GM06990 (cell line): ENCODE measurements at regions not wholly inside any gene's neighbourhood (a gene's known extent, or its start where the extent isn't known, plus 50 kb on each side); places are given as distances from the start of the nearest gene placed in this dataset.

Source experiments
- DNase-seq: peaks from one replicate; pipeline ENCODE4 v3.0.0-alpha.2; 2011; ENCODE audit not compliant: insufficient read length; ENCODE audit errors: extremely low read depth
- H3K27me3 ChIP-seq: replicated peaks from 2 replicates; pipeline ENCODE4 v1.6.0; 2011; ENCODE audit warnings: low read length; ENCODE audit not compliant: control insufficient read depth, insufficient read depth
- H3K36me3 ChIP-seq: 2 replicates; pipeline ENCODE4 v1.5.1; 2011; ENCODE audit warnings: low read length; ENCODE audit not compliant: control insufficient read depth, insufficient read depth
- H3K4me3 ChIP-seq: replicated peaks from 2 replicates; pipeline ENCODE4 v1.5.1; 2011; ENCODE audit warnings: low read depth, mild to moderate bottlenecking, control low read depth, low read length
- TF ChIP-seq, protein P1 (sequence below): IDR thresholded peaks from 2 replicates; pipeline ENCODE4 v1.5.1; 2011; ENCODE audit warnings: low read length, control low read depth, mild to moderate bottlenecking, inconsistent platforms; ENCODE audit not compliant: insufficient read depth, poor library complexity, severe bottlenecking

DNA sequence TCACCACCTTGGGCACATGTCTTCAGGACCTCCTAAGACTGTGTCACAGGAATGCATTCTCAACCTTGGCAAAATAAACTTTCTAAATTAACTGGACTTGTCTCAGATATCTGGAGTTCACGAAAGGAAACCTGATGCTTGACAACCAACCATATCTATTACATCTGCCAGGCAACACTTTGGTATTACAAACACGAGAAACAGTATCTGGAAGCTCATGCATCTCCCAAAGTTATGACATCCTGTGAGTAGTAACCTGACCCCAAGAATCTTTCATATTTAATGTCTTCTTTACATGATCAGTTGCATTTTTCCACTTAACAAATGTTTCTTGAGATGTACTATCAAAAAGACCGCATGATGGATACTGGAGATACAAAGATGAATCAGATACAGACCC is 465.3 kb upstream of the AGTR1 start:
- Histone ChIP-seq H3K36me3 (no peaks in the 10 kb centered on the region), H3K4me3 (no peak overlapping the region), H3K27me3 (no peaks in the 10 kb centered on the region)
- TF ChIP-seq, protein P1, sequence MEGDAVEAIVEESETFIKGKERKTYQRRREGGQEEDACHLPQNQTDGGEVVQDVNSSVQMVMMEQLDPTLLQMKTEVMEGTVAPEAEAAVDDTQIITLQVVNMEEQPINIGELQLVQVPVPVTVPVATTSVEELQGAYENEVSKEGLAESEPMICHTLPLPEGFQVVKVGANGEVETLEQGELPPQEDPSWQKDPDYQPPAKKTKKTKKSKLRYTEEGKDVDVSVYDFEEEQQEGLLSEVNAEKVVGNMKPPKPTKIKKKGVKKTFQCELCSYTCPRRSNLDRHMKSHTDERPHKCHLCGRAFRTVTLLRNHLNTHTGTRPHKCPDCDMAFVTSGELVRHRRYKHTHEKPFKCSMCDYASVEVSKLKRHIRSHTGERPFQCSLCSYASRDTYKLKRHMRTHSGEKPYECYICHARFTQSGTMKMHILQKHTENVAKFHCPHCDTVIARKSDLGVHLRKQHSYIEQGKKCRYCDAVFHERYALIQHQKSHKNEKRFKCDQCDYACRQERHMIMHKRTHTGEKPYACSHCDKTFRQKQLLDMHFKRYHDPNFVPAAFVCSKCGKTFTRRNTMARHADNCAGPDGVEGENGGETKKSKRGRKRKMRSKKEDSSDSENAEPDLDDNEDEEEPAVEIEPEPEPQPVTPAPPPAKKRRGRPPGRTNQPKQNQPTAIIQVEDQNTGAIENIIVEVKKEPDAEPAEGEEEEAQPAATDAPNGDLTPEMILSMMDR, result no peak
- no peak for DNase-seq

DNA sequence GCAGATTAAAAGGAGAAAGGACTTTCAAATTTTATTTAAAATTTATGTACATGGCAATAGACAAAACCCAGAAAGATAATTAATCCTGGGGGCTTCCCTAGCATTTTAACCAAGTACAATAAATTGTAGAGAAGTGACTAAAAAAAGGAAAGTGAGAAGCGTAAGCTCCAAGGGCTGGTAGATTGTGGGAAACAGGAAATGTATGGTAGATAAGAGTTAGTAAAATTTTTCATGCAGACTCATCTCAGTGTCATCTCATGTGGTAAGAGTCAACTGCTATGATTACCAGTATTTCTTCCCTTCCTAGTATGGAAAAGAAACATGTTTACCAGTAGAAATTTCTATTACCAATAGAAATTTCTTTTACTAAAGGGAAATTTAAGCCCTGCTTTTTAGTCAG is 464.3 kb upstream of the AGTR1 start:
- Histone ChIP-seq H3K4me3 (no peak overlapping the region), H3K36me3 (no peaks in the 10 kb centered on the region), H3K27me3 (no peaks in the 10 kb centered on the region)
- DNase-seq, result no peak
- TF ChIP-seq, protein P1, result no peak

DNA sequence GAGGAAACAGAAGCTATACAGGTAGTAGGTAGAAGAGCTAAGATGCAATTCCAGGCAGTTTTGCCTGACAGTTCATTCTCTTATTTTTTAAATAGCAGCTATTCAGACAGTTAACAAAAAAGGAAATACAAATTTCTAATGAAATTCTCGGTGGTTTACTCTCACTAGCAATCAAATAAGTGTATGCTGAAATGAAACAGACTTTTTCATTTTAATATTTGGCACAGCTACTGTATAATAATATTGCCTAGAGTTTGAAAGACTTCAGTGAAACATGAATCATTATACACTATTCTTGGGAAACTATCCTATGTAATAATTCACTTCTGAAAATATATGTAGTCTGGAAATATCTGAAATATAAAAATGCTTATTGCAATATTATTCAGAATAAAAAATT is 463.2 kb upstream of the AGTR1 start:
- Histone ChIP-seq H3K36me3 (no peaks in the 10 kb centered on the region), H3K27me3 (no peaks in the 10 kb centered on the region), H3K4me3 (no peak overlapping the region)
- no peak for DNase-seq
- TF ChIP-seq, protein P1, result no peak

DNA sequence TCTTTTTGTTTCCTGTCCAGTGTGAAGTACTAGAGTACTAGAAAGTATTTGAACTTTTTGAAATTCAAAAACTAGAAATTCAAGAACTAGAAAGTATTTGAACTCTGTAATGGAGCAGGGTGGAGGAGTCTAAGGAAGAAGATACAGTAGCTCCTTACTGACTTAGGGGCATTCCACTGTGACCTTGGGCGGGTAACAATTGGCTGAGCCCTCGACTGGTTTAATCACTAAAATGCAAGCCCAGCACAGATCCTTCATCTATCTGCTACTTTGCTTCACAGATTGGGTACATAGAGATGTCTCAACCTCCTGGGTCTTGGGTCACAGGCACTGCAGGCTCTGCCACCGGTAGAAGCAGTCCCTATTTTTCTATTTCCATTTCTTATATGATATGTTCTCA is 462.1 kb upstream of the AGTR1 start:
- TF ChIP-seq, protein P1, result no peak
- no peak for DNase-seq
- no peak overlapping the region for H3K4me3 ChIP-seq
- no peaks in the 10 kb centered on the region for H3K36me3 ChIP-seq
- no peaks in the 10 kb centered on the region for H3K27me3 ChIP-seq

DNA sequence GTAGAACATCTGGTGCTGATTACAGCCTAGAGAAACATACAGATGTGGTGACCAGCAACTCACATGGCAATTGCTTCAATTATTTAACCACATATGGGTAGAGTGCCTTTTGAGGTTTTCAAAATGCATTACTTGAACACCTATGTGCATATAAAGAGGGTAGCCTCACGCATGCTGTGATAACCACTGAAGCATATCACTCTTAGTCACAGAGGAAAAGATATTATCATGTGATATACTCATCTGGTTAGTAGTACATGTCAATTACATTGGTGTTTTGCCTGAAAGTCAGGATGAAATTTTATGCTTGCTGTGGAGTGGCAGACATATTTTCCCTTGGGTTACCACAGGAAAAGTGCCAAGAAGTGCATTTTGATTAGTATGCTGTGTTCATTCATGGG is 459.3 kb upstream of the AGTR1 start:
- TF ChIP-seq, protein P1, result no peak
- H3K27me3 ChIP-seq, result no peaks in the 10 kb centered on the region
- H3K4me3 ChIP-seq, result no peak overlapping the region
- DNase-seq, result peak; percentile 11
- no peaks in the 10 kb centered on the region for H3K36me3 ChIP-seq

DNA sequence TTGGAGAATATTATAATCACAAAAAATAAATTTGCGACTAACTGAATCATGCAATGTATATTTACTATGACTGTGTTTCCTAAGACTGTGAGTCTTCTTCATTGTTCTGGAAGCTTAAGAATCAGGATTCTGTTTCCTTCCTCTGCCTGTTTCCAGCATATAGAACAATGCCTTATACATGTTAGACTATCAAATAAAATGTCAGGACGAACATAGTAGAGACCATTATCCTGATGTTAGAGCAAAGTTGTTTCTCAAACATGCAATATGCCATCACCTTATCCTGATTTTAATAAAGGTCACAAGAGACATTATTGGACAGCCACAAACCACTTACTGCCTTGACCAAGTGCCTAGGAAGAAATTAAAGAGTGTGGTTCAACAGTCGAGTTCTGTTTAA is 457.4 kb upstream of the AGTR1 start:
- TF ChIP-seq, protein P1, result no peak
- no peak overlapping the region for H3K4me3 ChIP-seq
- no peak for DNase-seq

More for the DNA sequence above, 457.4 kb upstream of the AGTR1 start:
- H3K27me3 ChIP-seq, result no peaks in the 10 kb centered on the region
- no peaks in the 10 kb centered on the region for H3K36me3 ChIP-seq
